Lower leg skin (tissue), 4 donors: ENCODE measurements at regions not wholly inside any gene's neighbourhood (a gene's known extent, or its start where the extent isn't known, plus 50 kb on each side); places are given as distances from the start of the nearest gene placed in this dataset.

Experiments used
- DNase-seq, 2 donors: peaks; one replicate each; pipeline ENCODE4 v3.0.0-alpha.2; 2019; ENCODE audit warnings: low spot score in 2 of 2
- H3K4me3 ChIP-seq: fragments of 200-600 bp; sonication (generic); 2 replicates; pipeline ENCODE4 v1.5.1; 2017; ENCODE audit warnings: mild to moderate bottlenecking, low read depth; ENCODE audit not compliant: poor library complexity, severe bottlenecking
- CTCF ChIP-seq, 3 donors: fragments of 450-650 bp; IDR thresholded peaks; one replicate each; pipeline ENCODE4 v1.5.1; 2016; ENCODE audit warnings: antibody characterized with exemption in 3 of 3, mild to moderate bottlenecking in 3 of 3, moderate library complexity in 2 of 3
- POLR2A ChIP-seq, 2 donors: fragments of 450-650 bp; IDR thresholded peaks; one replicate each; pipeline ENCODE4 v1.6.1; 2016 to 2017; ENCODE audit warnings: antibody characterized with exemption in 2 of 2, mild to moderate bottlenecking in 1 of 2, moderate library complexity in 1 of 2
- WGBS, 2 donors: methylation state at CpG; one replicate each; pipeline ENCODE4 v1.1.5; 2018; 5-methylcytosine and 5-hydroxymethylcytosine counted together
- intact Hi-C: fragments of 100-400 bp; cut with DNase I; formaldehyde crosslinking; loops from one replicate; pipeline ENCODE4 v1.15.0; 2023; ENCODE audit warnings: low total_unique reads

- no peak for DNase-seq
- no peak overlapping the region for H3K4me3 ChIP-seq
- intact Hi-C loops: no loop called here
- 92% methylated on average over 2 of the region's 2 CpGs for WGBS, 2 donors
- no peak for TF ChIP-seq CTCF (IDR thresholded peaks at IDR 0.05)
- TF ChIP-seq POLR2A (IDR thresholded peaks at IDR 0.05): no peak
Observed at GRCh38 chr1:83794384-83794783, 204.5 kb downstream of the TTLL7 start.

- TF ChIP-seq CTCF (IDR thresholded peaks at IDR 0.05) (no peak), POLR2A (IDR thresholded peaks at IDR 0.05) (no peak)
- WGBS, 2 donors: 70 to 74% methylated on average over 3 of the region's 3 CpGs
- no peak overlapping the region for H3K4me3 ChIP-seq
- intact Hi-C loops: no loop called here
- no peak for DNase-seq
Observed at GRCh38 chr1:83791821-83792437, 207.0 kb downstream of the TTLL7 start.

- WGBS, 2 donors: 91 to 98% methylated on average over 3 of the region's 3 CpGs
- DNase-seq: no peak
- no peak overlapping the region for H3K4me3 ChIP-seq
- intact Hi-C loops: no loop called here
- TF ChIP-seq POLR2A (IDR thresholded peaks at IDR 0.05) (no peak), CTCF (IDR thresholded peaks at IDR 0.05) (no peak)
Observed at GRCh38 chr1:83790446-83790845, 208.5 kb downstream of the TTLL7 start.

DNA sequence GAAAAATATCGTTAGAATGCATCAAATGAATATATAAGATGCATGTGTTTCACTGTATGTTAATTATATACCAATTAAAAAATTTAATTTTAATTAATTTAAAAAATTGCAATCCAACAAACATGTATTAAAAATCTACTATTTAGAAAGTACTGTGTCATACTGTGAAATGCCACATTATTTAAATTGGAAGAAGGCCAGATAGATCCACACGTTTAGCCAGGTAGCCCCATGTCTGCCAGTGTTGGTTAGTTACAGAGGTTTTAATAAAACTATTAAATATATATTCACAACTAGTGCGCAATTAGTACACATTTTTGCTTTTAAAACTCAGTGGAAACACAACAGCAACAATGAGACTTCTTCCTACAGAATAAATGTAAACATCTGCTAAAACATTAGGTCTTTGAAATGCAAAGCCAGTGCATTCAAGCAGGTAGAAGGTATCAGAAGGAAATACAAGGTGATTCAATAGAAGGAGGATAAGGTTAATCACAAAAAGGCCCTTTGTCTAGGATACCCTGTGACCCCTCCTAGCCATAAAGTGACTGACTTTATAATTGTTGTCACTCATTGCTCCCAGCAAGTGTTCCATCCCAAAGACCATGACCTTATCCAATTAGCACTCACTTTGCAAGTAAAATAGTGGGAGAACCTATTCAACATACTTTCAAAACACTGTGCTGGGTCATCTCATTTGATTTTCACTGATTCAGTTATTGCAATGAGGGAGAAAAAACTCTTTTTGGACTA lies 211.5 kb downstream of the TTLL7 start:
- H3K4me3 ChIP-seq: no peak overlapping the region
- DNase-seq: no peak
- intact Hi-C loops: no loop called here
- WGBS, 2 donors: 67 to 73% methylated on average over 3 of the region's 3 CpGs
- TF ChIP-seq POLR2A (IDR thresholded peaks at IDR 0.05) (no peak), CTCF (IDR thresholded peaks at IDR 0.05) (no peak)

GRCh38 chr1:83781667-83782066 lies 217.3 kb downstream of the TTLL7 start:
- WGBS, 2 donors: 88 to 96% methylated on average over 2 of the region's 2 CpGs
- TF ChIP-seq POLR2A (IDR thresholded peaks at IDR 0.05) (no peak), CTCF (IDR thresholded peaks at IDR 0.05) (no peak)
- no peak overlapping the region for H3K4me3 ChIP-seq
- intact Hi-C loops: no loop called here
- DNase-seq: no peak
